Astrocyte (in vitro differentiated cells and primary cell): ENCODE measurements at regions not wholly inside any gene's neighbourhood (a gene's known extent, or its start where the extent isn't known, plus 50 kb on each side); places are given as distances from the start of the nearest gene placed in this dataset.

Experiments
- CTCF ChIP-seq: IDR thresholded peaks from 2 replicates; pipeline ENCODE4 v1.5.1; 2011; ENCODE audit warnings: low read depth, mild to moderate bottlenecking, inconsistent platforms, low read length, moderate library complexity; ENCODE audit not compliant: insufficient read depth
- EZH2 ChIP-seq: IDR thresholded peaks from 2 replicates; pipeline ENCODE4 v1.6.1; 2012; ENCODE audit warnings: mild to moderate bottlenecking, low read length, inconsistent platforms; ENCODE audit not compliant: insufficient read depth

DNA sequence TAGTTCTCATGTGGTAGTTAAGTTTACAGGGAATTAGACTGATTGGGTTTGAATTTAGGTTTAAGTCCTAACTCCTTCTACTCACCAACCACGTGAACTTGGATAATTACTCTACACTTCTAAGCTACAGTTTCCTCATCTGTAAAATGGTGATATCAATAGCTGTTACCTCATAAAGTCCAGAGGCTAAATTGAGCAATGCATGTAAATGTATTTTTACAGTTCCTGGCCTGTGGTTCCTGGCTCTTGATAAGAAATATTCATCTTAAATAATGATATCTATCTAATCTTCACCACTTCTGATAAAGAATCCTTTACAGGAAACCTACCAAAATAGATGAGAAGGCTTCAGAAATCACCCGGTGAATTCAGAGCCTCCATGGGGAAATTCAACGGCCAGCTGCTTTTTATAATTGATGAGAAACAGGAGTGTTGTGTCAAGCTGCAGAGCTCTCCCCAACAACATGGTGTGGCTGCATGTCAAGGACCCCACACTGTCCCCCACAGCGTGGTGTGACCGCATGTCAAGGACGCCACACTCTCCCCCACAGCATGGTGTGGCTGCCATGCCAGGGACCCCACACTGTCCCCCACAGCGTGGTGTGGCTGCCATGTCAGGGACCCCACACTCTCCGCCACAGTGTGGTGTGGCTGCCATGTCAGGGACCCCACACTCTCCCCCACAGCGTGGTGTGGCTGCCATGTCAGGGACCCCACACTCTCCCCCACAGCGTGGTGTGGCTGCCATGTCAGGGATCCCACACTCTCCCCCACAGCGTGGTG is 80.8 kb upstream of the PEX5L start:
- no peak for TF ChIP-seq CTCF
- TF ChIP-seq EZH2: no peak
